Right kidney (tissue), 1 donor: ENCODE measurements at regions not wholly inside any gene's neighbourhood (a gene's known extent, or its start where the extent isn't known, plus 50 kb on each side); places are given as distances from the start of the nearest gene placed in this dataset.
A peak's percentile ranks its signal among the peaks of the same experiment; 100 is the strongest.

Experiments
- DNase-seq: peaks from one replicate; pipeline ENCODE4 v3.0.0-alpha.2; 2016

GRCh38 chr2:147049957-147050356, 794.9 kb upstream of the ACVR2A start:
- DNase-seq, result no peak

- no peak for DNase-seq
Measured at GRCh38 chr2:147046473-147046872, 798.4 kb upstream of the ACVR2A start.

- DNase-seq, result peak; percentile 6
Measured at GRCh38 chr2:147045113-147045512, 799.7 kb upstream of the ACVR2A start.

GRCh38 chr2:147041121-147041494, 803.7 kb upstream of the ACVR2A start:
- DNase-seq, result no peak

- DNase-seq, result no peak
Measured at GRCh38 chr2:147040298-147041120, 804.3 kb upstream of the ACVR2A start.

GRCh38 chr2:147037048-147037447, 807.8 kb upstream of the ACVR2A start:
- no peak for DNase-seq

- DNase-seq, result no peak
Measured at GRCh38 chr2:147033044-147033443, 811.8 kb upstream of the ACVR2A start.

GRCh38 chr2:147031897-147032296, 812.9 kb upstream of the ACVR2A start:
- no peak for DNase-seq

GRCh38 chr2:147030966-147031720, 813.7 kb upstream of the ACVR2A start:
- peak; percentile 10 for DNase-seq

GRCh38 chr2:147027436-147027835, 817.4 kb upstream of the ACVR2A start:
- DNase-seq, result no peak

GRCh38 chr2:147026664-147027295, 818.0 kb upstream of the ACVR2A start:
- no peak for DNase-seq

GRCh38 chr2:147025646-147026585, 818.9 kb upstream of the ACVR2A start:
- no peak for DNase-seq

GRCh38 chr2:147019311-147019710, 825.5 kb upstream of the ACVR2A start:
- no peak for DNase-seq

- no peak for DNase-seq
Measured at GRCh38 chr2:147017951-147018645, 826.7 kb upstream of the ACVR2A start.

- no peak for DNase-seq
Measured at GRCh38 chr2:147016181-147016580, 828.6 kb upstream of the ACVR2A start.

- no peak for DNase-seq
Measured at GRCh38 chr2:147015591-147015990, 829.2 kb upstream of the ACVR2A start.

- DNase-seq, result no peak
Measured at GRCh38 chr2:147013696-147014392, 831.0 kb upstream of the ACVR2A start.

- DNase-seq, result no peak
Measured at GRCh38 chr2:147008481-147008880, 836.3 kb upstream of the ACVR2A start.

GRCh38 chr2:147006736-147007141, 838.1 kb upstream of the ACVR2A start:
- DNase-seq, result no peak

- DNase-seq, result no peak
Measured at GRCh38 chr2:147003081-147003480, 841.7 kb upstream of the ACVR2A start.

GRCh38 chr2:147002256-147002655, 842.6 kb upstream of the ACVR2A start:
- DNase-seq, result no peak
